HEK293 (cell line): ENCODE measurements at regions not wholly inside any gene's neighbourhood (a gene's known extent, or its start where the extent isn't known, plus 50 kb on each side); places are given as distances from the start of the nearest gene placed in this dataset.

ENCODE experiments used
- CTCF ChIA-PET: fragments of 350-600 bp; formaldehyde crosslinking; extraction: SDS; loops from one replicate; lab custom pipeline; 2021; ENCODE audit warnings: antibody characterized with exemption; lab: Yijun Ruan, JAX
- POLR2A ChIA-PET: fragments of 300-600 bp; formaldehyde crosslinking; extraction: SDS; loops from one replicate; lab custom pipeline; 2020; ENCODE audit warnings: antibody characterized with exemption, inconsistent platforms; lab: Yijun Ruan, JAX
- H3K27ac ChIP-seq: fragments of 200-500 bp; sonication (Bioruptor generic); 2 replicates; pipeline ENCODE4 v1.5.1; 2014; ENCODE audit warnings: low read depth, low read length, control low read depth, inconsistent platforms; ENCODE audit errors: extremely low read depth
- H3K36me3 ChIP-seq, 2 experiments: fragments of 200-500 bp in 1 of 2; sonication (Bioruptor generic) in 1 of 2; 1 replicate in 1 of 2; 2 replicates in 1 of 2; pipeline ENCODE4 v1.5.1; 2014 to 2017; ENCODE audit warnings: inconsistent platforms in 2 of 2, low read length in 2 of 2; ENCODE audit not compliant: control insufficient read depth in 2 of 2, insufficient read depth in 1 of 2
- H3K4me1 ChIP-seq: fragments of 200-500 bp; sonication (Bioruptor generic); 2 replicates; pipeline ENCODE4 v1.5.1; 2014; ENCODE audit warnings: mild to moderate bottlenecking, low read length, inconsistent platforms; ENCODE audit not compliant: control insufficient read depth, insufficient read depth
- H3K4me3 ChIP-seq: 2 replicates; pipeline ENCODE4 v1.5.1; 2011; ENCODE audit warnings: low read depth, mild to moderate bottlenecking, control low read depth, low read length, moderate library complexity
- H3K9me3 ChIP-seq: fragments of 200-500 bp; sonication (Bioruptor generic); 2 replicates; pipeline ENCODE4 v1.5.1; 2014; ENCODE audit warnings: low read depth, low read length, inconsistent platforms; ENCODE audit not compliant: control insufficient read depth, insufficient read depth
- GFI1B ChIP-seq: fragments of 450-650 bp; formaldehyde crosslinking; IDR thresholded peaks from 2 replicates; pipeline ENCODE4 v1.5.1; 2016; ENCODE audit warnings: missing biosample characterization, missing genetic modification characterization
- GLI4 ChIP-seq: fragments of 450-650 bp; formaldehyde crosslinking; IDR thresholded peaks from 2 replicates; pipeline ENCODE4 v1.5.1; 2016; ENCODE audit warnings: missing biosample characterization, missing genetic modification characterization
- HOXA7 ChIP-seq: sonication (generic); formaldehyde crosslinking; IDR thresholded peaks from 2 replicates; pipeline ENCODE4 v1.8.1; 2022; ENCODE audit warnings: missing genetic modification reagents, borderline replicate concordance
- KLF10 ChIP-seq: fragments of 450-650 bp; IDR thresholded peaks from 2 replicates; pipeline ENCODE4 v1.5.1; 2018; ENCODE audit warnings: missing biosample characterization, mild to moderate bottlenecking, missing genetic modification characterization
- KLF16 ChIP-seq: fragments of 450-650 bp; formaldehyde crosslinking; IDR thresholded peaks from 2 replicates; pipeline ENCODE4 v1.5.1; 2017; ENCODE audit warnings: missing biosample characterization, missing genetic modification characterization
- OVOL3 ChIP-seq: fragments of 450-650 bp; formaldehyde crosslinking; IDR thresholded peaks from 2 replicates; pipeline ENCODE4 v1.5.1; 2016; ENCODE audit warnings: missing biosample characterization, missing genetic modification characterization
- SALL2 ChIP-seq: fragments of 450-650 bp; formaldehyde crosslinking; IDR thresholded peaks from 2 replicates; pipeline ENCODE4 v1.5.0; 2017; ENCODE audit warnings: missing biosample characterization, mild to moderate bottlenecking, missing genetic modification characterization, borderline replicate concordance
- SCRT2 ChIP-seq: fragments of 450-650 bp; formaldehyde crosslinking; IDR thresholded peaks from 2 replicates; pipeline ENCODE4 v1.5.1; 2016; ENCODE audit warnings: missing biosample characterization, missing genetic modification characterization
- TRIM28 ChIP-seq: IDR thresholded peaks from 2 replicates; pipeline ENCODE4 v1.6.1; 2011; ENCODE audit warnings: low read length, control low read depth, borderline replicate concordance
- ZFP37 ChIP-seq: fragments of 450-650 bp; formaldehyde crosslinking; IDR thresholded peaks from 2 replicates; pipeline ENCODE4 v1.5.1; 2016; ENCODE audit warnings: missing biosample characterization, missing genetic modification characterization
- ZNF121 ChIP-seq: fragments of 450-650 bp; formaldehyde crosslinking; IDR thresholded peaks from 2 replicates; pipeline ENCODE4 v1.5.1; 2016; ENCODE audit warnings: missing biosample characterization, missing genetic modification characterization
- ZNF169 ChIP-seq: fragments of 450-650 bp; formaldehyde crosslinking; IDR thresholded peaks from 2 replicates; pipeline ENCODE4 v1.5.1; 2016; ENCODE audit warnings: missing biosample characterization, missing genetic modification characterization
- ZNF341 ChIP-seq: fragments of 450-650 bp; formaldehyde crosslinking; IDR thresholded peaks from 2 replicates; pipeline ENCODE4; 2016; ENCODE audit warnings: low read depth, missing biosample characterization, missing genetic modification characterization
- ZNF423 ChIP-seq: fragments of 450-650 bp; formaldehyde crosslinking; IDR thresholded peaks from 2 replicates; pipeline ENCODE4 v1.5.1; 2016; ENCODE audit warnings: missing biosample characterization, missing genetic modification characterization
- ZNF48 ChIP-seq: fragments of 450-650 bp; formaldehyde crosslinking; IDR thresholded peaks from 2 replicates; pipeline ENCODE4 v1.5.1; 2016; ENCODE audit warnings: missing biosample characterization, missing genetic modification characterization
- ZNF626 ChIP-seq: fragments of 450-650 bp; sonication (Bioruptor Pico); formaldehyde crosslinking; IDR thresholded peaks from 2 replicates; pipeline ENCODE4 v1.5.1; 2018; ENCODE audit warnings: missing biosample characterization, missing genetic modification characterization, inconsistent platforms
- ZNF664 ChIP-seq: fragments of 450-650 bp; formaldehyde crosslinking; IDR thresholded peaks from 2 replicates; pipeline ENCODE4 v1.5.1; 2016; ENCODE audit warnings: missing biosample characterization, missing genetic modification characterization
- ZNF747 ChIP-seq: fragments of 450-650 bp; formaldehyde crosslinking; IDR thresholded peaks from 2 replicates; pipeline ENCODE4 v1.5.1; 2016; ENCODE audit warnings: missing biosample characterization, missing genetic modification characterization
- ZNF791 ChIP-seq: fragments of 450-650 bp; formaldehyde crosslinking; IDR thresholded peaks from 2 replicates; pipeline ENCODE4 v1.5.1; 2016; ENCODE audit warnings: missing biosample characterization, missing genetic modification characterization
- TF ChIP-seq, protein P1 (sequence below): fragments of 450-650 bp; formaldehyde crosslinking; conservative IDR thresholded peaks from 2 replicates; pipeline ENCODE4 v1.5.1; 2016; ENCODE audit warnings: low read depth, missing biosample characterization, missing genetic modification characterization
- TF ChIP-seq, protein P2 (sequence below): fragments of 450-650 bp; formaldehyde crosslinking; IDR thresholded peaks from 2 replicates; pipeline ENCODE4 v1.5.1; 2016; ENCODE audit warnings: missing biosample characterization, missing genetic modification characterization
- TF ChIP-seq, protein P3 (sequence below): fragments of 450-650 bp; formaldehyde crosslinking; IDR thresholded peaks from 2 replicates; pipeline ENCODE4 v1.5.1; 2016; ENCODE audit warnings: missing biosample characterization, missing genetic modification characterization
- TF ChIP-seq, protein P4 (sequence below): fragments of 450-650 bp; formaldehyde crosslinking; IDR thresholded peaks from 2 replicates; pipeline ENCODE4 v1.5.1; 2016; ENCODE audit warnings: missing biosample characterization, missing genetic modification characterization

DNA sequence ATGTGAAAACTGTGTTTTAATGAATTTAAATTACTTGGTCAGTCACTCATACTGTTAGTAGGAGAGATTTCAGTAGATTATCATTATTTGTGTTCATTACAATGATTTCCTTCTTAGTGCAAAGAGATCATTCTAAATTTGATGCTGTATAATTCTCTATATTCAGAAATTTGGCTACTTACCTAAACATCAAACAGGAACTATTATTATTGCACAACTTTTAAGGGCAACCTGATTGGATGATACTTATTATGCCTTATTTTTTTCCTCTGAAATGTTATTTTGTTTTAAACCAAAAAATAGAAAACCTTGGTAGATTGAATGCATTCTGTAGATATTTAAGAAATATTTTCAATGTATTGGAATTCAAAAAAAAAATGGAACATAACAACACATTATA is 436.4 kb upstream of the PCDH15 start:
- H3K4me1 ChIP-seq: no peaks in the 10 kb centered on the region
- H3K9me3 ChIP-seq: no peaks in the 10 kb centered on the region
- ChIA-PET CTCF (interaction anchor here (0.5 kb wide), 1 partner anchor 441 kb away, joined by 8 read pairs; no protein-coding TSS in a partner anchor), POLR2A (no interaction called here)
- H3K36me3 ChIP-seq: no peaks in the 10 kb centered on the region
- H3K27ac ChIP-seq: no peak overlapping the region
- no peak overlapping the region for H3K4me3 ChIP-seq
- TF ChIP-seq ZNF48 (tag by site-specific recombination) (no peak), ZNF747 (no peak), ZNF626 (tag by site-specific recombination) (no peak), GFI1B (tag by site-specific recombination) (no peak), OVOL3 (tag by site-specific recombination) (no peak)
- TF ChIP-seq, all 188 proteins: peak for 0

DNA sequence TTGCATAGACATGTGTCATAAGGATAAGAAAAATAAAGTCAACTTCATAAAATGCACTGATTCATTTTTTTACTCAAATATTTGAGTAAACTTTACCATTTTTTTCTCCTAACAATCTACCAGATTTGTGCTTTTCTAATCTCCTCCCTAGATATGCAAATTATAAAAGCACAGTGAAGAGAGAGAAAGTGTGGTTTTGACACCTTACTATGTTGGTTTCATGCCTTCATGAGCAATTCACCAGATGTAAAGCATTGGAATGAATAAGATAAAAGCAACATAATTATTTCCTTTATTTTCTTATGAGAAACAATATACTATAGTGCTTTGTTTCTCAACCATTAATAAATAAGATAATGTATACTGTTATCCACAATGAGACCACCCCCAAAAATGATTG is 432.5 kb upstream of the PCDH15 start:
- Histone ChIP-seq H3K27ac (no peak overlapping the region), H3K4me1 (no peaks in the 10 kb centered on the region), H3K36me3 (no peaks in the 10 kb centered on the region), H3K9me3 (no peaks in the 10 kb centered on the region), H3K4me3 (no peak overlapping the region)
- CTCF ChIA-PET: no interaction called here
- POLR2A ChIA-PET: no interaction called here
- TF ChIP-seq, protein P1, sequence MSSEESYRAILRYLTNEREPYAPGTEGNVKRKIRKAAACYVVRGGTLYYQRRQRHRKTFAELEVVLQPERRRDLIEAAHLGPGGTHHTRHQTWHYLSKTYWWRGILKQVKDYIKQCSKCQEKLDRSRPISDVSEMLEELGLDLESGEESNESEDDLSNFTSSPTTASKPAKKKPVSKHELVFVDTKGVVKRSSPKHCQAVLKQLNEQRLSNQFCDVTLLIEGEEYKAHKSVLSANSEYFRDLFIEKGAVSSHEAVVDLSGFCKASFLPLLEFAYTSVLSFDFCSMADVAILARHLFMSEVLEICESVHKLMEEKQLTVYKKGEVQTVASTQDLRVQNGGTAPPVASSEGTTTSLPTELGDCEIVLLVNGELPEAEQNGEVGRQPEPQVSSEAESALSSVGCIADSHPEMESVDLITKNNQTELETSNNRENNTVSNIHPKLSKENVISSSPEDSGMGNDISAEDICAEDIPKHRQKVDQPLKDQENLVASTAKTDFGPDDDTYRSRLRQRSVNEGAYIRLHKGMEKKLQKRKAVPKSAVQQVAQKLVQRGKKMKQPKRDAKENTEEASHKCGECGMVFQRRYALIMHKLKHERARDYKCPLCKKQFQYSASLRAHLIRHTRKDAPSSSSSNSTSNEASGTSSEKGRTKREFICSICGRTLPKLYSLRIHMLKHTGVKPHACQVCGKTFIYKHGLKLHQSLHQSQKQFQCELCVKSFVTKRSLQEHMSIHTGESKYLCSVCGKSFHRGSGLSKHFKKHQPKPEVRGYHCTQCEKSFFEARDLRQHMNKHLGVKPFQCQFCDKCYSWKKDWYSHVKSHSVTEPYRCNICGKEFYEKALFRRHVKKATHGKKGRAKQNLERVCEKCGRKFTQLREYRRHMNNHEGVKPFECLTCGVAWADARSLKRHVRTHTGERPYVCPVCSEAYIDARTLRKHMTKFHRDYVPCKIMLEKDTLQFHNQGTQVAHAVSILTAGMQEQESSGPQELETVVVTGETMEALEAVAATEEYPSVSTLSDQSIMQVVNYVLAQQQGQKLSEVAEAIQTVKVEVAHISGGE (tag by site-specific recombination): no peak
- TF ChIP-seq, protein P2, sequence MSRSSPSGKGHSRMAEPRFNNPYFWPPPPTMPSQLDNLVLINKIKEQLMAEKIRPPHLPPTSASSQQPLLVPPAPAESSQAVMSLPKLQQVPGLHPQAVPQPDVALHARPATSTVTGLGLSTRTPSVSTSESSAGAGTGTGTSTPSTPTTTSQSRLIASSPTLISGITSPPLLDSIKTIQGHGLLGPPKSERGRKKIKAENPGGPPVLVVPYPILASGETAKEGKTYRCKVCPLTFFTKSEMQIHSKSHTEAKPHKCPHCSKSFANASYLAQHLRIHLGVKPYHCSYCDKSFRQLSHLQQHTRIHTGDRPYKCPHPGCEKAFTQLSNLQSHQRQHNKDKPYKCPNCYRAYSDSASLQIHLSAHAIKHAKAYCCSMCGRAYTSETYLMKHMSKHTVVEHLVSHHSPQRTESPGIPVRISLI: no peak
- no peak for TF ChIP-seq ZNF121 (tag by site-specific recombination)
- no peak for TF ChIP-seq ZNF341 (tag by site-specific recombination)
- TF ChIP-seq KLF10 (tag by site-specific recombination): no peak
- no peak for TF ChIP-seq HOXA7 (CRISPR knock-in tag)
- no peak for TF ChIP-seq ZNF169 (tag by site-specific recombination)
- no peak for TF ChIP-seq KLF16
- TF ChIP-seq ZNF664 (tag by site-specific recombination): no peak
- no peak for TF ChIP-seq GLI4 (tag by site-specific recombination)
- TF ChIP-seq, protein P3, sequence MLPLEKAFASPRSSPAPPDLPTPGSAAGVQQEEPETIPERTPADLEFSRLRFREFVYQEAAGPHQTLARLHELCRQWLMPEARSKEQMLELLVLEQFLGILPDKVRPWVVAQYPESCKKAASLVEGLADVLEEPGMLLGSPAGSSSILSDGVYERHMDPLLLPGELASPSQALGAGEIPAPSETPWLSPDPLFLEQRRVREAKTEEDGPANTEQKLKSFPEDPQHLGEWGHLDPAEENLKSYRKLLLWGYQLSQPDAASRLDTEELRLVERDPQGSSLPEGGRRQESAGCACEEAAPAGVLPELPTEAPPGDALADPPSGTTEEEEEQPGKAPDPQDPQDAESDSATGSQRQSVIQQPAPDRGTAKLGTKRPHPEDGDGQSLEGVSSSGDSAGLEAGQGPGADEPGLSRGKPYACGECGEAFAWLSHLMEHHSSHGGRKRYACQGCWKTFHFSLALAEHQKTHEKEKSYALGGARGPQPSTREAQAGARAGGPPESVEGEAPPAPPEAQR (tag by site-specific recombination): no peak
- TF ChIP-seq ZFP37 (tag by site-specific recombination): no peak
- no peak for TF ChIP-seq TRIM28

DNA sequence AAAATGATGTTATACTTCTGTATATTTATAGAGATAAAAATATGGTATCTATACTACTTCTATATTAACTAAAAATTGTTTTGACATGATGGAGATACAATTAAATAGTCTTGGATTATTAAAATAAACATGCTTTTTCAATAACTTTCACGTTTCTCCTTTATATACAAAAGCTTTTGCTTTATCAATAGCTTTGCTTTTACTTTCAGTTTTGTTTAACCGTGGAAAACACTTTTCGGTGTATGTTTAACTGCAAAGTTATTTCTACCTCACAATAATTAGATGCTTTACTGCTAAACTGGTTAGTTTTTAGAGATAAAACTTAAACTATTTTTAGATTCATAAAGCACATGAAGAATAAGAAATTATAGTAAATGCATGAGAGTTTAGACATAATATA is 432.1 kb upstream of the PCDH15 start:
- TF ChIP-seq SCRT2 (tag by site-specific recombination) (no peak), ZNF423 (no peak), ZNF791 (tag by site-specific recombination) (no peak), SALL2 (tag by site-specific recombination) (no peak), ZNF169 (tag by site-specific recombination) (no peak)
- TF ChIP-seq, protein P4, sequence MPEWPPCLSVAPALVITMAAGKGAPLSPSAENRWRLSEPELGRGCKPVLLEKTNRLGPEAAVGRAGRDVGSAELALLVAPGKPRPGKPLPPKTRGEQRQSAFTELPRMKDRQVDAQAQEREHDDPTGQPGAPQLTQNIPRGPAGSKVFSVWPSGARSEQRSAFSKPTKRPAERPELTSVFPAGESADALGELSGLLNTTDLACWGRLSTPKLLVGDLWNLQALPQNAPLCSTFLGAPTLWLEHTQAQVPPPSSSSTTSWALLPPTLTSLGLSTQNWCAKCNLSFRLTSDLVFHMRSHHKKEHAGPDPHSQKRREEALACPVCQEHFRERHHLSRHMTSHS (tag by site-specific recombination): no peak
- H3K27ac ChIP-seq: no peak overlapping the region
- H3K36me3 ChIP-seq: no peaks in the 10 kb centered on the region
- ChIA-PET CTCF (no interaction called here), POLR2A (no interaction called here)
- H3K9me3 ChIP-seq: no peaks in the 10 kb centered on the region
- no peak overlapping the region for H3K4me3 ChIP-seq
- no peaks in the 10 kb centered on the region for H3K4me1 ChIP-seq
